ENCODE measurements at regions not wholly inside any gene's neighbourhood (a gene's known extent, or its start where the extent isn't known, plus 50 kb on each side); places are given as distances from the start of the nearest gene placed in this dataset.
"Not testable (repeated sequence)": the region's sequence is repeated elsewhere in the genome, so short reads cannot be mapped to it uniquely, and the experiment has no call there.

- in situ Hi-C loops (cut with HindIII; ENCODE audit: low sequenced_read_pairs), result no loop called here
Measured at GRCh38 chr2:142670362-142670761, 207.1 kb upstream of the KYNU start.

- in situ Hi-C loops (cut with HindIII; ENCODE audit: low sequenced_read_pairs), result no loop called here
Measured at GRCh38 chr2:142668420-142668819, 209.0 kb upstream of the KYNU start.

GRCh38 chr2:142665241-142665640 is 212.2 kb upstream of the KYNU start:
- in situ Hi-C loops (cut with HindIII; ENCODE audit: low sequenced_read_pairs), result no loop called here

- in situ Hi-C loops (cut with HindIII; ENCODE audit: low sequenced_read_pairs), result no loop called here
Measured at GRCh38 chr2:142650601-142651000, 226.9 kb upstream of the KYNU start.

GRCh38 chr2:142649581-142649980 is 227.9 kb upstream of the KYNU start:
- in situ Hi-C loops (cut with HindIII; ENCODE audit: low sequenced_read_pairs), result no loop called here

GRCh38 chr2:142642650-142643049 is 234.8 kb upstream of the KYNU start:
- in situ Hi-C loops (cut with HindIII; ENCODE audit: low sequenced_read_pairs), result no loop called here

- in situ Hi-C loops (cut with HindIII; ENCODE audit: low sequenced_read_pairs), result no loop called here
Measured at GRCh38 chr2:142629193-142629592, 248.3 kb upstream of the KYNU start.

- in situ Hi-C loops (cut with HindIII; ENCODE audit: low sequenced_read_pairs), result no loop called here
Measured at GRCh38 chr2:142621287-142621686, 256.2 kb upstream of the KYNU start.

GRCh38 chr2:142617461-142617860 is 260.0 kb upstream of the KYNU start:
- in situ Hi-C loops (cut with HindIII; ENCODE audit: low sequenced_read_pairs), result no loop called here

GRCh38 chr2:142615876-142616275 is 261.6 kb upstream of the KYNU start:
- in situ Hi-C loops (cut with HindIII; ENCODE audit: low sequenced_read_pairs), result no loop called here

- in situ Hi-C loops (cut with HindIII; ENCODE audit: low sequenced_read_pairs), result not testable (repeated sequence)
Measured at GRCh38 chr2:142613193-142613592, 264.3 kb upstream of the KYNU start.

- in situ Hi-C loops (cut with HindIII; ENCODE audit: low sequenced_read_pairs), result no loop called here
Measured at GRCh38 chr2:142605421-142605820, 272.0 kb upstream of the KYNU start.

- in situ Hi-C loops (cut with HindIII; ENCODE audit: low sequenced_read_pairs), result no loop called here
Measured at GRCh38 chr2:142603759-142604158, 273.7 kb upstream of the KYNU start.

GRCh38 chr2:142602418-142602989 is 275.0 kb upstream of the KYNU start:
- in situ Hi-C loops (cut with HindIII; ENCODE audit: low sequenced_read_pairs), result no loop called here

GRCh38 chr2:142601794-142602193 is 275.7 kb upstream of the KYNU start:
- in situ Hi-C loops (cut with HindIII; ENCODE audit: low sequenced_read_pairs), result no loop called here

GRCh38 chr2:142599504-142599903 is 278.0 kb upstream of the KYNU start:
- in situ Hi-C loops (cut with HindIII; ENCODE audit: low sequenced_read_pairs), result no loop called here

- in situ Hi-C loops (cut with HindIII; ENCODE audit: low sequenced_read_pairs), result no loop called here
Measured at GRCh38 chr2:142598846-142599245, 278.6 kb upstream of the KYNU start.

GRCh38 chr2:142596334-142597088 is 281.0 kb upstream of the KYNU start:
- in situ Hi-C loops (cut with HindIII; ENCODE audit: low sequenced_read_pairs), result no loop called here

- in situ Hi-C loops (cut with HindIII; ENCODE audit: low sequenced_read_pairs), result no loop called here
Measured at GRCh38 chr2:142594935-142595334, 282.5 kb upstream of the KYNU start.

GRCh38 chr2:142592171-142592570 is 285.3 kb upstream of the KYNU start:
- in situ Hi-C loops (cut with HindIII; ENCODE audit: low sequenced_read_pairs), result no loop called here

GRCh38 chr2:142591420-142591819 is 286.0 kb upstream of the KYNU start:
- in situ Hi-C loops (cut with HindIII; ENCODE audit: low sequenced_read_pairs), result no loop called here

- in situ Hi-C loops (cut with HindIII; ENCODE audit: low sequenced_read_pairs), result no loop called here
Measured at GRCh38 chr2:142588269-142588668, 289.2 kb upstream of the KYNU start.
